ENCODE measurements at regions not wholly inside any gene's neighbourhood (a gene's known extent, or its start where the extent isn't known, plus 50 kb on each side); places are given as distances from the start of the nearest gene placed in this dataset.

DNA sequence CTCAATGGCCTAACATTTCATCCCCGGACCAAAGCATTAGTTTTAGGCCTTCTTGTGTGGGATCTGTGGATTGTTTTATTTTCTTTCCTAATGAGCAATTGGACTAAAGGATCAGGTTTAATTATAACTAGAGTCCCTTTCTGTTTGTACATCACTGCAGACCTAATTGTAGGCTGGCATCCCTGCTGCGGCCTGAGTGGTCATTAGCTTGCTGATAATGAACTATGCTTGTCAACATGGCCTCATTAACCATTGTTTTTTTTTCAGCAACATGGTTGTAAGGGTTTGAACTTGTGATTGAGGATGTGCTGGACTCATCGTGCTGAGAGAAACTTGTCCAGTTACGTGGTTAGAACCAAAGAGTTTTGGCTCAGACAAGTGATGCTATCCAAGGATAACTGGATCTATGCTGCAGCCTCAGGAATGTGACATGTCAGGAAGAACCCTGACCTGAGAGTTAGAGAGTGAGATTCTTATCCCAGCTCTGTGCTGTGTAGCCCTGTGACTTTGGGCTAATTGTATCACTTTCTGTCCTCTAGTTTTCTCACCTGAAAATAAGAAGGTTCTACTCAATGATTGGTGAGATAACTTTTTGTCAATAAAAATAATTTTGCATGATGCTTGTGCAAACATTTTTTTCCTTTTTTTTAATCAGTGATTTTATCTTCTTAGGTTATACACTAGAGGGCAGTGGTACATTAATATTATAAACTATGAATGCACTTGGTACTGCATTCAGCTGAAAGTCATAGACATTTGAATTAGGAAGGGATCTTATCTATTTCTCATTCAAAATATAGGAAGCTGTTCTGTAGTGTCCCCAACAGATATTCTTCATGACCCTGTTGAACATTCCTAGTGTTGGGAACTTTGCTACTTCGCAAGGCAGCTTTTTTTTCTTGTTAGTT is 140.9 kb downstream of the RNF144B start:
- TF ChIP-seq, protein P1, sequence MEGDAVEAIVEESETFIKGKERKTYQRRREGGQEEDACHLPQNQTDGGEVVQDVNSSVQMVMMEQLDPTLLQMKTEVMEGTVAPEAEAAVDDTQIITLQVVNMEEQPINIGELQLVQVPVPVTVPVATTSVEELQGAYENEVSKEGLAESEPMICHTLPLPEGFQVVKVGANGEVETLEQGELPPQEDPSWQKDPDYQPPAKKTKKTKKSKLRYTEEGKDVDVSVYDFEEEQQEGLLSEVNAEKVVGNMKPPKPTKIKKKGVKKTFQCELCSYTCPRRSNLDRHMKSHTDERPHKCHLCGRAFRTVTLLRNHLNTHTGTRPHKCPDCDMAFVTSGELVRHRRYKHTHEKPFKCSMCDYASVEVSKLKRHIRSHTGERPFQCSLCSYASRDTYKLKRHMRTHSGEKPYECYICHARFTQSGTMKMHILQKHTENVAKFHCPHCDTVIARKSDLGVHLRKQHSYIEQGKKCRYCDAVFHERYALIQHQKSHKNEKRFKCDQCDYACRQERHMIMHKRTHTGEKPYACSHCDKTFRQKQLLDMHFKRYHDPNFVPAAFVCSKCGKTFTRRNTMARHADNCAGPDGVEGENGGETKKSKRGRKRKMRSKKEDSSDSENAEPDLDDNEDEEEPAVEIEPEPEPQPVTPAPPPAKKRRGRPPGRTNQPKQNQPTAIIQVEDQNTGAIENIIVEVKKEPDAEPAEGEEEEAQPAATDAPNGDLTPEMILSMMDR (IDR thresholded peaks at IDR 0.05) = peak; percentile 55

DNA sequence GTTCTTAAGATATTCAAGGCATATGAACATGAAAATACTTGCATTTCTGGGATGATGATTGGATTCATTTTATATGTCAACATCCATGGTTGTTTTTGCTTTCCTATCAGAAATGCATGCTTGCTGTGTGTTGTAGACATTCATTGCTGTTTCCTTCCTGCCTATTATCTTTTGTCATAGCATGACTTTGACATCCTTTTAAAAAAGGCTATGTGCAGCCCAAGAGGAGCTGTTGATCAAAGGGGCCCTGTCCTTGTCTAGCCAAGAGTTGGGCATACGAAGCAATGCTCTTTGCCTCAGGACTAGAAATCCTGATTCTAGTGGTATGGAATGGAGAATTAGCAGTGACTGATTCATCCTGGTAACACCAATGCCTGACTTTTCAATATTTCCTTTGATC is 143.1 kb downstream of the RNF144B start:
- TF ChIP-seq, protein P1 (IDR thresholded peaks at IDR 0.05) = no peak

- TF ChIP-seq, protein P1 (IDR thresholded peaks at IDR 0.05) = no peak
Observed at GRCh38 chr6:18532139-18532538, 145.0 kb downstream of the RNF144B start.

GRCh38 chr6:18533793-18534192 is 146.6 kb downstream of the RNF144B start:
- TF ChIP-seq, protein P1 (IDR thresholded peaks at IDR 0.05) = no peak

DNA sequence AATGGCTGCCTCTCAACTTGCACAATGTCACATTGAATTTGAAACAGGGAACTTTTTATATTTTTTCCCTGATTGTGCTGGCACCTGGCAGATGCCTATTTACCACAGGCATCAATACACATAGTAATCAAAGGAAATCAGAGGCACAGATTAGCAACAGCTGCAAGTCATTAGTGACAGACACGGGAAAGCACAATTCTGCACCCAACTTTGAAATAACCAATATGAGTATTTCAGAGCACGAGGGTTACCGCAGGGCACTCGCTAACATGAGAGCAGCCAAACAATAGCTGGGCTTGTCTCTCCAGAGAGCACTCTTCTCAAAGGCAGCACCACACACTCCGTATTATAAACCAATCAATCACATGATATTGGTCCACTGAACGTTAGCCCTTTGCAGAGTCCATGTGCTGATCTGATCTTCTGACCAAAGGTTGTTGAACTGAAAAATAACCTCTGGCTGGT is 149.5 kb downstream of the RNF144B start:
- TF ChIP-seq, protein P1 (IDR thresholded peaks at IDR 0.05) = no peak

DNA sequence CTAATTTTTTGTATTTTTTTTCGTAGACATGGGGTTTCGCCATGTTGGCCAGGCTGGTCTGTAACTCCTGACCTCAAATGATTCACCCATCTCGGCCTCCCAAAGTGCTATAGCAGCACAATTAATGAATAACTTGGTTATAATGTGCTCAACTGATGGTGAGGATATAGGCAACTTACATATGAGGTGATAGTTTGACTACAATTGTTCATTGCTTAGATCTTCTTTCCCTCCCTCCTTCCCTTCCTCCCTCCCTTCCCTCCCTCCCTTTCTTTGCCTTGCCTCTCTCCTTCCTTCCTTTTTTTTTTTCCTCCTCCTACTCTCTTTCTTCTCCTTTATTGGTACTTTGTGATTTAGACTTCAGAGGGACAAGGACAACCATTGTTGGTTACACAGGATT is 151.2 kb downstream of the RNF144B start:
- TF ChIP-seq, protein P1 (IDR thresholded peaks at IDR 0.05) = no peak

- TF ChIP-seq, protein P1 (IDR thresholded peaks at IDR 0.05) = no peak
Observed at GRCh38 chr6:18543051-18543450, 155.9 kb downstream of the RNF144B start.
